GM23248 (cell line): ENCODE measurements at regions not wholly inside any gene's neighbourhood (a gene's known extent, or its start where the extent isn't known, plus 50 kb on each side); places are given as distances from the start of the nearest gene placed in this dataset.

Experiments
- DNase-seq: peaks from one replicate; pipeline ENCODE4 v3.0.0-alpha.2; 2015
- H2AFZ ChIP-seq: fragments of 200-600 bp; sonication (generic); 2 replicates; pipeline ENCODE4 v1.6.1; 2016; ENCODE audit warnings: antibody characterized with exemption
- H3F3A ChIP-seq: fragments of 200-600 bp; sonication (generic); 2 replicates; pipeline ENCODE4 v1.6.1; 2016; ENCODE audit warnings: mild to moderate bottlenecking, antibody characterized with exemption, mixed run types; ENCODE audit not compliant: insufficient read depth
- H3K27ac ChIP-seq: fragments of 200-600 bp; sonication (generic); 2 replicates; pipeline ENCODE4 v1.5.1; 2016; ENCODE audit warnings: mild to moderate bottlenecking
- H3K27me3 ChIP-seq: fragments of 200-600 bp; sonication (generic); replicated peaks from 2 replicates; pipeline ENCODE4 v1.6.1; 2016; ENCODE audit warnings: mild to moderate bottlenecking; ENCODE audit not compliant: insufficient read depth
- H3K36me3 ChIP-seq: fragments of 200-600 bp; sonication (generic); 2 replicates; pipeline ENCODE4 v1.6.1; 2016; ENCODE audit warnings: low read depth, mild to moderate bottlenecking
- H3K4me1 ChIP-seq: fragments of 200-600 bp; sonication (generic); 2 replicates; pipeline ENCODE4 v1.6.1; 2016; ENCODE audit warnings: mild to moderate bottlenecking; ENCODE audit not compliant: insufficient read depth
- H3K4me2 ChIP-seq: fragments of 200-600 bp; sonication (generic); one replicate; pipeline ENCODE4 v1.6.1; 2016; ENCODE audit warnings: mild to moderate bottlenecking; ENCODE audit not compliant: unreplicated experiment
- H3K4me3 ChIP-seq: fragments of 200-600 bp; sonication (generic); 2 replicates; pipeline ENCODE4 v1.5.1; 2016; ENCODE audit warnings: mild to moderate bottlenecking
- H3K79me2 ChIP-seq: fragments of 200-600 bp; sonication (generic); 2 replicates; pipeline ENCODE4 v1.6.1; 2016; ENCODE audit warnings: mild to moderate bottlenecking; ENCODE audit not compliant: insufficient read depth
- H3K9ac ChIP-seq: fragments of 200-600 bp; sonication (generic); 2 replicates; pipeline ENCODE4 v1.6.1; 2016; ENCODE audit warnings: mild to moderate bottlenecking
- H3K9me2 ChIP-seq: fragments of 200-600 bp; sonication (generic); 2 replicates; pipeline ENCODE4 v1.6.1; 2016; ENCODE audit warnings: mixed run types, mild to moderate bottlenecking, moderate library complexity; ENCODE audit not compliant: insufficient read depth
- H3K9me3 ChIP-seq: fragments of 200-600 bp; sonication (generic); one replicate; pipeline ENCODE4 v1.6.1; 2017; ENCODE audit warnings: low read depth
- H4K20me1 ChIP-seq: fragments of 200-600 bp; sonication (generic); 2 replicates; pipeline ENCODE4 v1.6.0; 2016; ENCODE audit not compliant: insufficient read depth
- EZH2 ChIP-seq: fragments of 200-600 bp; sonication (generic); IDR thresholded peaks from 2 replicates; pipeline ENCODE4 v1.6.1; 2018; ENCODE audit warnings: antibody characterized with exemption, mild to moderate bottlenecking; ENCODE audit not compliant: insufficient read depth, poor library complexity, severe bottlenecking
- EZH2phosphoT487 ChIP-seq: fragments of 200-600 bp; sonication (generic); IDR thresholded peaks from 2 replicates; pipeline ENCODE4 v1.6.1; 2018; ENCODE audit warnings: antibody characterized with exemption, moderate library complexity, mild to moderate bottlenecking, low read depth; ENCODE audit not compliant: insufficient read depth
- WGBS, 2 experiments: methylation state at CpG; one replicate each; pipeline ENCODE4 v1.1.6; 2015 to 2017; ENCODE audit warnings: low lambda C conversion rate in 2 of 2, low coverage in 1 of 2; ENCODE audit errors: missing lambda C conversion rate in 2 of 2; 5-methylcytosine and 5-hydroxymethylcytosine counted together
- in situ Hi-C: fragments of 300-500 bp; cut with MboI; formaldehyde crosslinking; loops from 2 replicates; pipeline ENCODE4 v1.15.0; 2020

DNA sequence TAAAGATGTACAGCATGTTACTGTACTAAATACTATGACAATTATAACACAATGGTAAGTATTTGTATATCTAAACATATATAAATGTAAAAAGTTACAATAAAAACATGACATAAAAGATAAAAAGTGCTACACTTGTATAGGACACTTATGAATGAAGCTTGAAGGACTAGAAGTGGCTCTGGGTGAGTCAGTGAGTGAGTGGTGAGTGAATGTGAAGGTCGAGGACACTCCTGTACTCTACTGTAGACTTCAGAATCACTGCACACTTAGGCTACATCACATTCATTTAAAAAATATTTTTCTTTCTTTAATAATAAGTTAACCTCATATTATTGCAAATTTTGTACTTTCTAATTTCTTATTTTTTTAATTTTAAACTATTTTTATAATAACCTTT lies 1476.7 kb upstream of the CDH8 start:
- Histone ChIP-seq H3K27me3 (no peaks in the 10 kb centered on the region), H3K9me2 (no peaks in the 10 kb centered on the region), H2AFZ (no peak overlapping the region), H3K4me2 (no peak overlapping the region), H3K4me1 (no peaks in the 10 kb centered on the region), H4K20me1 (no peaks in the 10 kb centered on the region), H3F3A (no peaks in the 10 kb centered on the region), H3K9ac (no peak overlapping the region), H3K36me3 (no peaks in the 10 kb centered on the region), H3K4me3 (no peak overlapping the region), H3K79me2 (no peaks in the 10 kb centered on the region), H3K27ac (no peak overlapping the region), H3K9me3 (no peaks in the 10 kb centered on the region)
- in situ Hi-C loops, result no loop called here
- TF ChIP-seq EZH2 (no peak), EZH2phosphoT487 (no peak)
- DNase-seq, result no peak
- WGBS, 2 experiments, result 6 to 17% methylated on average over 1 of the region's 1 CpG

DNA sequence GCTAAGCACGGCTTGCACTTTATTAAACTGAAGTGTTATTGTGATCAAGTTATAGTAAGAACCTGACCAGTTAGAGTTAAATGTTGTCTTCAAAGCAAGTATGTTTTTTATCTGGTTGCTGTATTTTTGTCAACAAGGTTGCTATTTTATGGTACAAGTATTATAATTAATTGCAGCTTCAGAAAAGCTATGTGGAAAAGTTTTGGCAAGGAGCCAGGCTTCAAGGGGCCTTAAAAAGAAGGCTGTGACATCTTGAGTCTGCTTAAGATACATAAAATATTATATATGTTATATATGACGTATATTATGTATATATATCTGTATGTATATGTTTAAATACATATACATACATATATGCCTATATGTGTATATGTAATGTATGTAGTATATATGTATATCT lies 1461.2 kb upstream of the CDH8 start:
- Histone ChIP-seq H3K4me2 (no peak overlapping the region), H3K9me2 (no peaks in the 10 kb centered on the region), H3K4me3 (no peak overlapping the region), H3K27me3 (no peaks in the 10 kb centered on the region), H4K20me1 (no peaks in the 10 kb centered on the region), H3K4me1 (no peaks in the 10 kb centered on the region), H2AFZ (no peak overlapping the region), H3K36me3 (no peaks in the 10 kb centered on the region), H3K9ac (no peak overlapping the region), H3F3A (no peaks in the 10 kb centered on the region), H3K79me2 (no peaks in the 10 kb centered on the region), H3K27ac (no peak overlapping the region), H3K9me3 (no peaks in the 10 kb centered on the region)
- no peak for DNase-seq
- TF ChIP-seq EZH2phosphoT487 (no peak), EZH2 (no peak)
- WGBS, 2 experiments, result 8 to 9% methylated on average over 2 of the region's 2 CpGs
- in situ Hi-C loops, result no loop called here

DNA sequence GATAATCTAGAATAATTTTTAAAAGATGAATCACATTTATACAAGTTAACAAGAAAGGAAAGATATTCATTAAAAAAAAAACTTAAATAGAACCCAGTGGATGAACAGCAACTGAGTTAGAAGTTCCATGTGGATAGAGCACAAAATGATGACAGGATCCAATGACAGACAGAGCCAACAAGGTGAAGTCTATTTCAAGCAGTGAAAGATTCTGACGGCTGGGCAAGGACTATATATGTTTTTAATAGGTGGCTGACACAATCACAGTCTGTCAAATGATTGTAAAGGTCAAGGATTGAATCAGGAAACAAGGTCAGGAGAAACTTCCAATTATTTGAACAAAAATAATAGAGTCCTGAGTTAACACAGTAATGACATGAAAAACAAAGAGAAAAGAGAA lies 1460.0 kb upstream of the CDH8 start:
- no peak overlapping the region for H3K27ac ChIP-seq
- in situ Hi-C loops, result no loop called here
- no peaks in the 10 kb centered on the region for H3K4me1 ChIP-seq
- no peaks in the 10 kb centered on the region for H4K20me1 ChIP-seq
- no peak overlapping the region for H3K4me3 ChIP-seq
- no peak overlapping the region for H3K4me2 ChIP-seq
- H2AFZ ChIP-seq, result no peak overlapping the region
- no peak for TF ChIP-seq EZH2
- TF ChIP-seq EZH2phosphoT487, result no peak
- no peaks in the 10 kb centered on the region for H3K36me3 ChIP-seq
- H3K27me3 ChIP-seq, result no peaks in the 10 kb centered on the region
- WGBS, 2 experiments, result 4 to 11% methylated on average over 1 of the region's 1 CpG
- H3K9me2 ChIP-seq, result no peaks in the 10 kb centered on the region
- DNase-seq, result no peak
- H3K9me3 ChIP-seq, result no peaks in the 10 kb centered on the region
- no peaks in the 10 kb centered on the region for H3F3A ChIP-seq
- no peaks in the 10 kb centered on the region for H3K79me2 ChIP-seq
- H3K9ac ChIP-seq, result no peak overlapping the region

DNA sequence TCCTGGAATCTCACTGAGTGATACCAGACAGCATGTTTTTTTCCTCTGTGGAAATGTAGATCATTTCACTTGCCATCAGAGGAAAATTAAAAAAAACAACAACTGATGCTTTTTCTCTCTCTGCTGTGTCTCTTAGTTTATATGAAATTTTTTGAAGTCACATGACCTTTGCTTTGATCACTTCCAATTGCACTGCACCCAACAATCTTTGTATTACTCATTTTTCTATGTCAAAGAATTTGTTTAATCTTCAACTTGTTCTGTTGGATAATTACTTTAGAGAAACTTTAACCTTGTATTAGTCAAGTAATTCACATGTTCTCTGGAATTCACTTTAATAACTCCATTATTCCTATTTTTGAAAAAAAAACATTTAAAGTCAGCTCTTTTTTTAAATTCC lies 1452.7 kb upstream of the CDH8 start:
- Histone ChIP-seq H4K20me1 (no peaks in the 10 kb centered on the region), H3K36me3 (no peaks in the 10 kb centered on the region), H3K4me3 (no peak overlapping the region), H3K27ac (no peak overlapping the region), H3F3A (no peaks in the 10 kb centered on the region), H3K9me3 (no peaks in the 10 kb centered on the region), H3K79me2 (no peaks in the 10 kb centered on the region), H3K4me1 (no peaks in the 10 kb centered on the region), H3K4me2 (no peak overlapping the region), H3K9ac (no peak overlapping the region), H3K27me3 (no peaks in the 10 kb centered on the region), H2AFZ (no peak overlapping the region), H3K9me2 (no peaks in the 10 kb centered on the region)
- no peak for DNase-seq
- in situ Hi-C loops, result no loop called here
- TF ChIP-seq EZH2 (no peak), EZH2phosphoT487 (no peak)

DNA sequence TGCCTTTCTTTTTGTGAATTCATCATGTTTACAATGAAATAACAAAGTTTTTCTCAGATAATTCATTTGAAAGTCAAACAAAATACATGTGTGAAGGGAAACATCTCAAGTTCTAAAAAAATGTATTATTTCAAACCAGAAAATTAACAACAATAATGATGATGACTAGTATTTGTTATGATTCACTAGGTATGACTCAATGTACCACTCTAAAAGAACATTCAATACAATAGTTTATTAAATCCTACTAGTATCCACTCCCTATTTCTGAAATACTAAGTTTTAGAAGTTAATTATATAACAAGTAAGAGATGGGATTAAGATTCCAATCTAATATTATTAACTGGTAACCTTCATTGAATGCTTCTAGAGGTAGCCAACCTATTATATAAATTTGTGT lies 1444.8 kb upstream of the CDH8 start:
- DNase-seq, result no peak
- Histone ChIP-seq H3K4me1 (no peaks in the 10 kb centered on the region), H3K9me2 (no peaks in the 10 kb centered on the region), H3K4me3 (no peak overlapping the region), H3K79me2 (no peaks in the 10 kb centered on the region), H3K27me3 (no peaks in the 10 kb centered on the region), H3F3A (no peaks in the 10 kb centered on the region), H2AFZ (no peak overlapping the region), H3K27ac (no peak overlapping the region), H4K20me1 (no peaks in the 10 kb centered on the region), H3K9me3 (no peaks in the 10 kb centered on the region), H3K4me2 (no peak overlapping the region), H3K36me3 (no peaks in the 10 kb centered on the region), H3K9ac (no peak overlapping the region)
- TF ChIP-seq EZH2phosphoT487 (no peak), EZH2 (no peak)
- in situ Hi-C loops, result no loop called here
